ENCODE measurements at regions not wholly inside any gene's neighbourhood (a gene's known extent, or its start where the extent isn't known, plus 50 kb on each side); places are given as distances from the start of the nearest gene placed in this dataset.

DNA sequence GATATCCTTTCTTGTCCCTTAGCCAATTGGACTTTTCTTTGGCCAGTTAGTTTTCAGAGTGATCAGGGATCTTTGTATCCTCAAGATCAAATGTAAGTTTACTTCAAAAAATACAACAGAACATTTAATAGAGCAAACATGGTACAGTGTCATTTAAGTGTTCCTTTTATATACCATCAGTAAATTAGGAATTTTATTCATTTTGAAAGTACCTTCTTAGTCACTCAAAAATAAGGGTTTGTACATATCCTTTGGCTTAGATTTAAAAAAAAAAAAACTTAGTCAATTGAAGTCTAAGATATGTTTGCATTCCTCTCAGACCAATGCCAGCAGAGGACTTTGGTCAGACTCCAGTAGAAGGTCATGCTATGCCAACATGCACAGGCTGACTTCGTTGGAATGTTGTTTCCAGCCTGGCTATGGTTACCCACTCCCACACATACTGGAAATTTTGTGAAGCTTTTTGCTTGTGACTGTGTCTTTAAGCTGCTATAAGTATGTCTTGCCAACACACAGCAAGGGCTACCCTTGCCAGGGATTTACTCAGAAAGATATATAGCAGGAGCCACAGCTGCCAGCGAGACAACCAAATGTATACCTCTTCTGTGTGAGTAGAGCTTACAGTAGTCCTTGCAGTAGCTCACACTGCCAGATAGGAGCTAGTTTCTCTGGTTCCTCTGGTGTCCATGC, 81.5 kb upstream of the LRIF1 start (continued):
- TF ChIP-seq ZNF800 (CRISPR knock-in tag; IDR thresholded peaks at IDR 0.05), result 0 out of 2 replicates have a peak, but pooled peaks have one; percentile 46
- TF ChIP-seq ZNF605 (CRISPR knock-in tag; IDR thresholded peaks at IDR 0.05), result peak; percentile 52; the same call in 1 of the 2 replicates
- no peak for TF ChIP-seq HOXA5 (CRISPR knock-in tag; IDR thresholded peaks at IDR 0.05)
- peak; percentile 58; the same call in 1 of the 2 replicates for TF ChIP-seq ZBTB20 (CRISPR knock-in tag; IDR thresholded peaks at IDR 0.05; ENCODE audit: borderline replicate concordance, low read depth)
- TF ChIP-seq NCOR1 (IDR thresholded peaks at IDR 0.05; ENCODE audit: borderline replicate concordance, low read length), result peak; percentile 81
- TF ChIP-seq, protein P1, sequence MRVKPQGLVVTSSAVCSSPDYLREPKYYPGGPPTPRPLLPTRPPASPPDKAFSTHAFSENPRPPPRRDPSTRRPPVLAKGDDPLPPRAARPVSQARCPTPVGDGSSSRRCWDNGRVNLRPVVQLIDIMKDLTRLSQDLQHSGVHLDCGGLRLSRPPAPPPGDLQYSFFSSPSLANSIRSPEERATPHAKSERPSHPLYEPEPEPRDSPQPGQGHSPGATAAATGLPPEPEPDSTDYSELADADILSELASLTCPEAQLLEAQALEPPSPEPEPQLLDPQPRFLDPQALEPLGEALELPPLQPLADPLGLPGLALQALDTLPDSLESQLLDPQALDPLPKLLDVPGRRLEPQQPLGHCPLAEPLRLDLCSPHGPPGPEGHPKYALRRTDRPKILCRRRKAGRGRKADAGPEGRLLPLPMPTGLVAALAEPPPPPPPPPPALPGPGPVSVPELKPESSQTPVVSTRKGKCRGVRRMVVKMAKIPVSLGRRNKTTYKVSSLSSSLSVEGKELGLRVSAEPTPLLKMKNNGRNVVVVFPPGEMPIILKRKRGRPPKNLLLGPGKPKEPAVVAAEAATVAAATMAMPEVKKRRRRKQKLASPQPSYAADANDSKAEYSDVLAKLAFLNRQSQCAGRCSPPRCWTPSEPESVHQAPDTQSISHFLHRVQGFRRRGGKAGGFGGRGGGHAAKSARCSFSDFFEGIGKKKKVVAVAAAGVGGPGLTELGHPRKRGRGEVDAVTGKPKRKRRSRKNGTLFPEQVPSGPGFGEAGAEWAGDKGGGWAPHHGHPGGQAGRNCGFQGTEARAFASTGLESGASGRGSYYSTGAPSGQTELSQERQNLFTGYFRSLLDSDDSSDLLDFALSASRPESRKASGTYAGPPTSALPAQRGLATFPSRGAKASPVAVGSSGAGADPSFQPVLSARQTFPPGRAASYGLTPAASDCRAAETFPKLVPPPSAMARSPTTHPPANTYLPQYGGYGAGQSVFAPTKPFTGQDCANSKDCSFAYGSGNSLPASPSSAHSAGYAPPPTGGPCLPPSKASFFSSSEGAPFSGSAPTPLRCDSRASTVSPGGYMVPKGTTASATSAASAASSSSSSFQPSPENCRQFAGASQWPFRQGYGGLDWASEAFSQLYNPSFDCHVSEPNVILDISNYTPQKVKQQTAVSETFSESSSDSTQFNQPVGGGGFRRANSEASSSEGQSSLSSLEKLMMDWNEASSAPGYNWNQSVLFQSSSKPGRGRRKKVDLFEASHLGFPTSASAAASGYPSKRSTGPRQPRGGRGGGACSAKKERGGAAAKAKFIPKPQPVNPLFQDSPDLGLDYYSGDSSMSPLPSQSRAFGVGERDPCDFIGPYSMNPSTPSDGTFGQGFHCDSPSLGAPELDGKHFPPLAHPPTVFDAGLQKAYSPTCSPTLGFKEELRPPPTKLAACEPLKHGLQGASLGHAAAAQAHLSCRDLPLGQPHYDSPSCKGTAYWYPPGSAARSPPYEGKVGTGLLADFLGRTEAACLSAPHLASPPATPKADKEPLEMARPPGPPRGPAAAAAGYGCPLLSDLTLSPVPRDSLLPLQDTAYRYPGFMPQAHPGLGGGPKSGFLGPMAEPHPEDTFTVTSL (CRISPR knock-in tag; IDR thresholded peaks at IDR 0.05; ENCODE audit: borderline replicate concordance), result peak; percentile 82; the same call in 1 of the 2 replicates
- peak; percentile 68 for TF ChIP-seq HOXA3 (CRISPR knock-in tag; IDR thresholded peaks at IDR 0.05)
- no peak for TF ChIP-seq MAFF (IDR thresholded peaks at IDR 0.05; ENCODE audit: low read depth, low read length)
- TF ChIP-seq KMT2A (CRISPR knock-in tag; IDR thresholded peaks at IDR 0.05), result peak; percentile 49; the same call in 1 of the 2 replicates
- TF ChIP-seq NFE2L2 (IDR thresholded peaks at IDR 0.05; ENCODE audit: low read length), result no peak
- TF ChIP-seq KMT2B (CRISPR knock-in tag; IDR thresholded peaks at IDR 0.05), result peak; percentile 40; the same call in 1 of the 2 replicates
- no peak for TF ChIP-seq FLYWCH1 (CRISPR knock-in tag; IDR thresholded peaks at IDR 0.05)
- TF ChIP-seq ZNF264 (CRISPR knock-in tag; IDR thresholded peaks at IDR 0.05), result peak; percentile 53; the same call in 1 of the 2 replicates
- 0 out of 2 replicates have a peak, but pooled peaks have one; percentile 37 for TF ChIP-seq MIER3 (CRISPR knock-in tag; IDR thresholded peaks at IDR 0.05; ENCODE audit: borderline replicate concordance)
- TF ChIP-seq HOMEZ (CRISPR knock-in tag; IDR thresholded peaks at IDR 0.05; ENCODE audit: low read depth), result peak; percentile 67; the same call in 1 of the 2 replicates
- TF ChIP-seq ZNF574 (CRISPR knock-in tag; IDR thresholded peaks at IDR 0.05), result peak; percentile 45; the same call in 1 of the 2 replicates
- TF ChIP-seq RARA (CRISPR knock-in tag; IDR thresholded peaks at IDR 0.05), result peak; percentile 66
- no peak; the same call in 1 of the 2 replicates for TF ChIP-seq STAG1 (CRISPR knock-in tag; IDR thresholded peaks at IDR 0.05)
- no peak for TF ChIP-seq DNMT3B (CRISPR knock-in tag; conservative IDR thresholded peaks at IDR 0.05)

Data from HepG2 (cell line).